Subcutaneous abdominal adipose tissue (tissue), 5 donors: ENCODE measurements at regions not wholly inside any gene's neighbourhood (a gene's known extent, or its start where the extent isn't known, plus 50 kb on each side); places are given as distances from the start of the nearest gene placed in this dataset.
"Not testable (repeated sequence)": the region's sequence is repeated elsewhere in the genome, so short reads cannot be mapped to it uniquely, and the experiment has no call there.

Source experiments
- H3K27ac ChIP-seq: one replicate; pipeline ENCODE4 v1.7.0; 2013; ENCODE audit warnings: low read depth, mild to moderate bottlenecking, inconsistent platforms, low read length, moderate library complexity
- H3K27me3 ChIP-seq, 5 donors: one replicate each; pipeline ENCODE4 v1.7.0; 2013; ENCODE audit warnings: low read length in 5 of 5, inconsistent platforms in 1 of 5; ENCODE audit not compliant: control insufficient read depth in 5 of 5, insufficient read depth in 4 of 5
- H3K36me3 ChIP-seq, 5 donors: one replicate each; pipeline ENCODE4 v1.7.0; 2013; ENCODE audit warnings: low read length in 5 of 5; ENCODE audit not compliant: control insufficient read depth in 5 of 5, insufficient read depth in 5 of 5
- H3K4me1 ChIP-seq, 5 donors: one replicate each; pipeline ENCODE4 v1.7.0; 2013; ENCODE audit warnings: low read length in 5 of 5, mild to moderate bottlenecking in 3 of 5, moderate library complexity in 1 of 5; ENCODE audit not compliant: control insufficient read depth in 5 of 5, insufficient read depth in 5 of 5
- H3K4me3 ChIP-seq, 5 donors: one replicate each; pipeline ENCODE4 v1.7.0; 2013; ENCODE audit warnings: low read length in 5 of 5, low read depth in 1 of 5
- H3K9ac ChIP-seq, 5 donors: one replicate each; pipeline ENCODE4 v1.7.0; 2013; ENCODE audit warnings: low read length in 5 of 5, mild to moderate bottlenecking in 4 of 5, moderate library complexity in 3 of 5
- H3K9me3 ChIP-seq, 5 donors: one replicate each; pipeline ENCODE4 v1.7.0; 2013; ENCODE audit warnings: low read length in 5 of 5; ENCODE audit not compliant: control insufficient read depth in 5 of 5
- donor health status: healthy.
- donor health status: healthy.
- donor health status: healthy.
- donor health status: healthy.
- donor health status: healthy.

DNA sequence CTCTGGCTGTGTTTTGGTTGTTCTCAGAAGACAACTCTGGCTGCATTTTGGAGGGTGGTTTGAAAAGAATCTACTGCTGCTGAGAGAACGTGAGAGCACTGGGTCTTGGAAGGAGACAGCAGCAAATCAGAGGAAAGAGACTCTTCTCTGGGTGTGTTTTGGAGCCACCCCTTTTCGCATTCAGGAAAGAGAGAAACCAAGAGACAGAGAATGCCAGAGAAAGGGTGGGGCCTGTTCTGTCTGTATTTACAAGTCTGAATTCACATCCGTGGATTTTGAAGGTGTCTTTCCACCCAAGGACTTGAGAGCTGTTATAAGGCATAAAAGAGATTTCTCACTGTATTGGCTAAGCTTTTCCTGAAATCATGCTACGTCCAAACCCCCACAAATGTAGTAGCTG, 187.2 kb downstream of the C1orf94 start:
- Histone ChIP-seq H3K9me3 (peaks cover 0 to 5% (median 2%) of the 10 kb centered on the region in 5 donors), H3K4me1 (no peaks in the 10 kb centered on the region), H3K4me3 (no peak overlapping the region), H3K27ac (no peak overlapping the region), H3K27me3 (peaks cover 0 to 11% (median 2%) of the 10 kb centered on the region in 5 donors), H3K36me3 (no peaks in the 10 kb centered on the region), H3K9ac (no peak overlapping the region)

DNA sequence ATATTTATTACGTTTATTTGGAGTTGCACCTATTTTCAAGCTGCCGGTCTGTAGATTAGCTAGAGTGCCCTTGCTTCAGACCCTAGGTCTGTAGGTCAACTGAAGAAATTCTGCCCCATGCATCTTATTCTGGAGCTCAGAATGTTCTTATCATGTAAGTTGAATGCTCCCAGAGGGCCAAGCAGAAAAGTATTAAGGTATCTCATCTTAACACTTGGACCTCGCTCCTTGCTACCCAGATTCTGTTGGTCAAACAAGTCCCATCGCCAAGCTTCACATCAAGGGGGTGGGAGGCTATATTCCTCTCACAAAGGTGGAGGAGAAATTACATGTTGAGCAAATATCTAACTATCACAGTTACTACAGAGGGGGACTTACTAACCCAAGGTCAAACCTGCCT, 187.7 kb downstream of the C1orf94 start:
- no peak overlapping the region for H3K9ac ChIP-seq
- no peaks in the 10 kb centered on the region for H3K36me3 ChIP-seq
- H3K27ac ChIP-seq: no peak overlapping the region
- no peak overlapping the region for H3K4me3 ChIP-seq
- H3K9me3 ChIP-seq: peaks cover 0 to 5% (median 2%) of the 10 kb centered on the region in 5 donors
- H3K27me3 ChIP-seq: peaks cover 0 to 11% (median 2%) of the 10 kb centered on the region in 5 donors
- H3K4me1 ChIP-seq: no peaks in the 10 kb centered on the region

DNA sequence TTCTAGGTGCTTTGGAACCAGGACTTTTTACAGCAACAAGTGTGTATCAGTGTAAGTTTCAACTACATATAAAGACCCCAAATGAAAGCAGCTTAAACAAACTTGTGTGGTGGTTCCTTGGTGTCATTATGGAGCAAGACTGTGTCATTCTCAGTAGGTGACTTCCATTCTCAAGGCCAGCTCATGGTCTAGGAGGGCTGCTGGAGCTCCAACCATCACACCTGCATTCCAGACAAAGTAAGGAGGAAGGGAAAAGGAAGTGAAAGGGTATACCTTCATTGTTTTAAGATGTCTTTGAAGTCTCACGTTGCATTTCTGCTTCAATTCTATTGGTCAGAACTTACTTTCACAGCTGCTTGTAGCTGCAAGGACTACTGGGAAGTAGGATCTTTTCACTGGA, 188.6 kb downstream of the C1orf94 start:
- Histone ChIP-seq H3K9me3 (peaks cover 0 to 5% (median 2%) of the 10 kb centered on the region in 5 donors), H3K27me3 (peaks cover 0 to 11% (median 2%) of the 10 kb centered on the region in 5 donors), H3K27ac (no peak overlapping the region), H3K9ac (no peak overlapping the region), H3K4me1 (no peaks in the 10 kb centered on the region), H3K4me3 (no peak overlapping the region), H3K36me3 (no peaks in the 10 kb centered on the region)

DNA sequence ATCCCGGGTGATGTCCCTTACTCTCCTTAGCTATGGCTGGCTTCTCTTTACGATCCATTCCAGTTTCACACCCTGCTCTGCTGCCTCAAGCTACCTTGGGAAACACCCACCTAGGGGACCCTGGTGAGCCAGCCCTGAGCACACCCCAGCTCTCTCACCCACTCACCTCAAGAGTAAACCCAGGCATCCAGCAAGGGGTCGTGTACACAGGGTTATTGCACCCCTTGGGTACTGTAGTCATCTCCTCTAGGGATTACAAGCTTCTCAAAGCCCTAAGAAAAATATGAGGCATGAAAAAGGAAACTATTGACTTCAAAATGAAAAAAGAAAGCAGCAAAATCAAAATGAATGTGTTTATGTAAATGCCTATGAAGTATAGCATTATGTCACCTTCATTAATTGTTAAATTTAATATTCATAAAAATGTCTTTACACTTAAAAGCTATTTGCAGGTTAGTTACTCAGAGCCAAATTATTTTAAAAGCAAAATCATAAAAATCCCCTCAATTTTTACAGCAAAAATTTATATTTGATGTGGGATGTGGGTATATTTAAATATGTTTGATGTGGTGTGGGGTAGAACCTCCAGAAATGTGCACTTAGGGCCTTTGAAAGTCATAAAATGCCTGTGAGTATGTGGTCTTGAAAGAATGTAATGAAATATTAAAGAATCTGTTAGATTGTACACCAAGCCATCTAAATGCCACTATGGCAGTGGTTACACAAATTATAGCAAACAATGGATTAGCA, 190.3 kb downstream of the C1orf94 start:
- Histone ChIP-seq H3K36me3 (no peaks in the 10 kb centered on the region), H3K4me1 (no peaks in the 10 kb centered on the region), H3K4me3 (no peak overlapping the region), H3K27me3 (peaks cover 0 to 8% (median 7%) of the 10 kb centered on the region in 5 donors), H3K9me3 (peaks cover 0 to 5% (median 2%) of the 10 kb centered on the region in 5 donors), H3K9ac (no peak overlapping the region), H3K27ac (no peak overlapping the region)

DNA sequence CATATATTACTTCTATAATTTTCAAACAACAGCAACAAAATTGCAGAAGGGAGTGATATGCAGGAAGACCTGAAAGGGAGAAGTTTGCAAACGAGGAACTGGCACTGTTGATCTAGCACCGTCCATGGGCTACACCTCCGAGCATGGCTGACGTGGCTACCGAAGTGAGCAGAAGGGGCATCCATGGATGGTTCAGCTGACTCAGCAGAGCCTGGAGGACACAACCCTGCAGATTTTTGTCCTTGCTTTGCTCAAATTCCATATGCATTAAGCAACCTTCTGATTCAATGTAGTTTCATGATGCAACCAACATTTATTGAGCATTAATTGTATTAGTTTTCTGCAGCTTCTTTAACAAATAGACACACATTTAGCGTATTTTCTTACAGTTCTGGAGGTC, 191.2 kb downstream of the C1orf94 start:
- Histone ChIP-seq H3K9ac (no peak overlapping the region), H3K27ac (no peak overlapping the region), H3K9me3 (peaks cover 0 to 5% (median 2%) of the 10 kb centered on the region in 5 donors), H3K4me3 (no peak overlapping the region), H3K4me1 (no peaks in the 10 kb centered on the region), H3K36me3 (no peaks in the 10 kb centered on the region), H3K27me3 (peaks cover 0 to 8% (median 7%) of the 10 kb centered on the region in 5 donors)

DNA sequence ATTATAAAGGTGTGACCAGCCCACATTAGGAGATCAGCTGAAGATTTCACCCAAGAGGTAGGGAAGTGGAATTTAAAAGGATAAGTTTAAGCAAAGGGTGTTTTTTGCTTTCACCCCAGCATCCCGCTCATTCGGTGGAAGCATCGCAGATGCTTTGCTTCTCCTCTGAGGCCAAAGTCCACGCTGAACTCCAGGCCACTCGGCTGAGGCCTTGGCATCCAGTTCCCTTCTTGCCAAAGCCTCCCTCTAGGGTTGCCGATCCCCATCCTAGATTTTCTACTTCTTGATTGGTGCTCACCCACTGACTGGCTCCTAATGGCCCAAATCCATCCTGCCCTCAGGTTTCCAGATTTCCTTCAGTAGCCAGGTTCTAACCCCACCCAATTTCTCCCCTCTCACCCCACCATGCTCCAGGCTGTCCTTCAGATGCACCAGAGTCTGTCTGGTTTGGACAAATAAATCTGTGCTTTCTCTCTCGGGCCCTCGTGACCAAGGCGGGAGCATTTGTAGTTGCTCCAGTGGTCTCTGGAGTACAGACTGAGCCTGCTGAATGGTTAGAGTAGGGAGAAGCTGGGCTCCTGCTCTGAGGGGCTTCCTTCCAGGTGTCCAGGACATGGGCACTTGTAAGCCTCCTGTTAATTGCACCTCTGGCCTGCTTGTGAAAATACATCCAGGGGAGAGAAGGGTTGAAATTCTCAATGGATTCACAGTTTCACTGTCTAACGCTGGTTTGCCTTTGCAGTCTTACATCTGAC, 193.2 kb downstream of the C1orf94 start:
- no peak overlapping the region for H3K9ac ChIP-seq
- H3K36me3 ChIP-seq: no peaks in the 10 kb centered on the region
- peaks cover 0 to 5% (median 2%) of the 10 kb centered on the region in 5 donors for H3K9me3 ChIP-seq
- no peak overlapping the region for H3K27ac ChIP-seq
- no peaks in the 10 kb centered on the region for H3K4me1 ChIP-seq
- H3K27me3 ChIP-seq: peaks cover 0 to 7% (median 4%) of the 10 kb centered on the region in 5 donors
- H3K4me3 ChIP-seq: no peak overlapping the region

DNA sequence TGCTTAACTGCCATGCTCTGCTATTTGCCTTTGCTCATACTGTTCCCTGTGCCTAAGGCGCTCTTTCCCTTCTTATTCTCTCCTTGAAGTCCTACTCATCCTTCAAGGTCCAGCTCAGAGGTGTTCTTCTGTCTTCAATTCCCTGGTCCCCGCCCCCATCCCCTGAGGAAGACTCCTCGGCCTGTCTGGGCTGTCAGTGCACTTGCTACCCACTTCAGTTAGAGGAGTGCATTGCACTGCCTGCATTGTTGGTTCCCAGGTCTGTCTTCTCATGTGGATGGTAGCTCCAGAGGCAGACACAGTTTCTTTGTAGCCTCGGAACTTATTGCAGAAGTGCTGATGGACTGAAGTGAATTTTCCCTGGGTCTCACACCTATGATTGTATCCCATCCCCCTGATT, 194.0 kb downstream of the C1orf94 start:
- H3K4me1 ChIP-seq: no peaks in the 10 kb centered on the region
- H3K9me3 ChIP-seq: no peaks in the 10 kb centered on the region
- H3K36me3 ChIP-seq: no peaks in the 10 kb centered on the region
- peaks cover 0 to 6% (median 0%) of the 10 kb centered on the region in 5 donors for H3K27me3 ChIP-seq
- H3K27ac ChIP-seq: no peak overlapping the region
- H3K9ac ChIP-seq: no peak overlapping the region
- H3K4me3 ChIP-seq: no peak overlapping the region

DNA sequence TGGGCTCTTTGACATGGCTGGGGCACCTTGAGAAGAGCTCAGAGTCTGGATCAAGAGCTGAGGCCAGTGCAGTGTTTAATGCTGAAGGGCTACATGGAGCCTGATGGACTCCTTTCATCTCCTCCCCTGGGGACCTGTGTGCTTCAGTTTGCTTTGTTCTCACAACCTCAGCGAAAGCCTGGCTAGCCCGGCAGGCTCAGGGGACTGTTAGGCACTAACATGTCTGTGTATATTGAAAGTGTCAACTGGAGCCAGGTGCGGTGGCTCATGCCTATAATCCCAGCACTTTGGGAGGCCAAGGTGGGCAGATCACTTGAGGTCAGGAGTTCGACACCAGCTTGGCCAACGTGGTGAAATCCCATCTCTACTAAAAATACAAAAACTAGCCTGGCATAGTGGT, 194.5 kb downstream of the C1orf94 start:
- not testable (repeated sequence) for H3K27ac ChIP-seq, H3K36me3 ChIP-seq, H3K4me3 ChIP-seq, H3K4me1 ChIP-seq, H3K27me3 ChIP-seq, H3K9me3 ChIP-seq, H3K9ac ChIP-seq

DNA sequence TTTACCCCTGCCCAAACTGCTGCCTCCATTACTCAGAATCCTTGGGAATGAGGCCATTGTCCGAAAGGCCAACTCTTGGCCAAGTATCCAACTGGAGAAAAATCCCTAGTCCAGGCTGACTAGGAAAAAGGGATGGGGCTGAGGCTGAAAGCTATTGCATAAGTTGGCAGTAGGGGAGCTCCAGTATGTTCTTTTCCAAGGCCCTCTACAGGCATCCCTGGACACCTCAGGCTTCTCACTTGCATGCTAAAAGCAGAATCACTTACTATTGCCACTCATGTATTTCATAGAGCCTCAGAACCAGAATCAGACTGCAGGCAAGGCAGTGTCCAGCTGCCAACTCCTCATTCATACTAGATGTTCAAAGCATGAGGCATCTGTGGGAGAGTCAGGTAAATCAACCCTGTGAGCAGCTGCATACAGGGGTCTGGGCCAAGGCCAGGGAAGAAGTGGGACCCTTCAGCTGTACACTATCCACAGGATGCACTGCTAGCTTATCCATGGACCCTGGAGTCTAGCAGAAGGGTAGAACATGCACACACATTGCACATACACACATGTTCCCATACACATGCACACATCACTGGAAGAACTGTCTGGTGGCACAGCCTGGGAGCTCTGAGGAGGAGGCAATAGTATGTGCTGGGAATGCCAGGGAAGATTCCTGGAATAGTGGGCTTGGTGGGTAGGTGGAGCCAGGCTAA, 195.3 kb downstream of the C1orf94 start:
- Histone ChIP-seq H3K9ac (no peak overlapping the region), H3K27ac (no peak overlapping the region), H3K4me3 (no peak overlapping the region), H3K4me1 (no peaks in the 10 kb centered on the region), H3K36me3 (no peaks in the 10 kb centered on the region), H3K9me3 (no peaks in the 10 kb centered on the region), H3K27me3 (peaks cover 0 to 6% (median 4%) of the 10 kb centered on the region in 5 donors)

DNA sequence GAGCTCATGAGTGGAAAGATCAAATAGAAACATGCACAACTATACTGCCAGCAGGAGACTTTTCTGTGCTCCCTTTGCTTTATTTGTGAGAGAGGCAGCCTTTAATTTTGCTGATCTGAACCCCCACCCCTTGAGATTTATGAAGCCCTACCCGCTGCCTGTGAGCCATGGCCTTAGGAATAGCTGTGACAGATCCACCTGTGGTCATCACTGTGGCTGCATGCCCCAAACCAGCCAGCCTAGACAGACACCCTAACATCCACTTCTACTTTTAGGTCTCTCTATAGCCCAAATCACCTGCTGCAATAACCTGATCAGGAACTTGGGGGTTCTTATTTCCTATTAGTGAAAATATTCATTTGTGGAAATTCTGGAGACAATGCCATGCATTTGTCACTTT, 196.2 kb downstream of the C1orf94 start:
- no peaks in the 10 kb centered on the region for H3K4me1 ChIP-seq
- no peak overlapping the region for H3K4me3 ChIP-seq
- H3K36me3 ChIP-seq: no peaks in the 10 kb centered on the region
- H3K9ac ChIP-seq: no peak overlapping the region
- no peaks in the 10 kb centered on the region for H3K9me3 ChIP-seq
- peaks cover 0 to 12% (median 4%) of the 10 kb centered on the region in 5 donors for H3K27me3 ChIP-seq
- H3K27ac ChIP-seq: no peak overlapping the region
